ENCODE measurements at regions not wholly inside any gene's neighbourhood (a gene's known extent, or its start where the extent isn't known, plus 50 kb on each side); places are given as distances from the start of the nearest gene placed in this dataset.

DNA sequence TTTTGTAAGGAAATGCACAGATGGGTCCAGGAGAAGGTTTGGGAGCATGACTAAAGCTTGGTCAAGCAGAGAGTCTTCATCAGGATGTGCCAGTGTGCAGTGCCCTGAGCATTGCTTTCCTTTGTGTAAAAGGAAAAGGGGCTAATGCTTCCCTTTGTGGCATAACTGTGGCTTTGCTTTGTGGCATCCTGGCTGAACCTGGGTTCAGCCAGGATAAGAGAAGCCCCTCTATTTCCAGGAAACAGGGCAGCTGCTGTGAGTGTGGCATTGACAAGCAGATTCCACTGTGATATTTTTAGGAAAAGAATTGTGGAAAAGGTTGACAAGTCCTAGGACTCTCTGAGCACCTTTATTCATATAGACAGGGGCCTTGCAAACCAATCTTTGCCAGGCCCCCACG is 193.4 kb upstream of the CXCL12 start:
- no peak for TF ChIP-seq TAF1 (IDR thresholded peaks at IDR 0.05; ENCODE audit: low read depth)
- TF ChIP-seq TEAD4 (IDR thresholded peaks at IDR 0.05): no peak
- no peak for TF ChIP-seq ZBTB7A (IDR thresholded peaks at IDR 0.05; ENCODE audit: low read depth)
- no peak for TF ChIP-seq EP300 (IDR thresholded peaks at IDR 0.05; ENCODE audit: borderline replicate concordance)
- TF ChIP-seq, protein P1, sequence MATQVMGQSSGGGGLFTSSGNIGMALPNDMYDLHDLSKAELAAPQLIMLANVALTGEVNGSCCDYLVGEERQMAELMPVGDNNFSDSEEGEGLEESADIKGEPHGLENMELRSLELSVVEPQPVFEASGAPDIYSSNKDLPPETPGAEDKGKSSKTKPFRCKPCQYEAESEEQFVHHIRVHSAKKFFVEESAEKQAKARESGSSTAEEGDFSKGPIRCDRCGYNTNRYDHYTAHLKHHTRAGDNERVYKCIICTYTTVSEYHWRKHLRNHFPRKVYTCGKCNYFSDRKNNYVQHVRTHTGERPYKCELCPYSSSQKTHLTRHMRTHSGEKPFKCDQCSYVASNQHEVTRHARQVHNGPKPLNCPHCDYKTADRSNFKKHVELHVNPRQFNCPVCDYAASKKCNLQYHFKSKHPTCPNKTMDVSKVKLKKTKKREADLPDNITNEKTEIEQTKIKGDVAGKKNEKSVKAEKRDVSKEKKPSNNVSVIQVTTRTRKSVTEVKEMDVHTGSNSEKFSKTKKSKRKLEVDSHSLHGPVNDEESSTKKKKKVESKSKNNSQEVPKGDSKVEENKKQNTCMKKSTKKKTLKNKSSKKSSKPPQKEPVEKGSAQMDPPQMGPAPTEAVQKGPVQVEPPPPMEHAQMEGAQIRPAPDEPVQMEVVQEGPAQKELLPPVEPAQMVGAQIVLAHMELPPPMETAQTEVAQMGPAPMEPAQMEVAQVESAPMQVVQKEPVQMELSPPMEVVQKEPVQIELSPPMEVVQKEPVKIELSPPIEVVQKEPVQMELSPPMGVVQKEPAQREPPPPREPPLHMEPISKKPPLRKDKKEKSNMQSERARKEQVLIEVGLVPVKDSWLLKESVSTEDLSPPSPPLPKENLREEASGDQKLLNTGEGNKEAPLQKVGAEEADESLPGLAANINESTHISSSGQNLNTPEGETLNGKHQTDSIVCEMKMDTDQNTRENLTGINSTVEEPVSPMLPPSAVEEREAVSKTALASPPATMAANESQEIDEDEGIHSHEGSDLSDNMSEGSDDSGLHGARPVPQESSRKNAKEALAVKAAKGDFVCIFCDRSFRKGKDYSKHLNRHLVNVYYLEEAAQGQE (IDR thresholded peaks at IDR 0.05; ENCODE audit: low read depth): no peak
- no peak for TF ChIP-seq CREB1 (IDR thresholded peaks at IDR 0.05; ENCODE audit: low read depth)
